Effector memory CD8-positive, alpha-beta T cell (primary cell): ENCODE measurements at regions not wholly inside any gene's neighbourhood (a gene's known extent, or its start where the extent isn't known, plus 50 kb on each side); places are given as distances from the start of the nearest gene placed in this dataset.
"Not testable (repeated sequence)": the region's sequence is repeated elsewhere in the genome, so short reads cannot be mapped to it uniquely, and the experiment has no call there.

Experiments
- ATAC-seq: fragments of 150-1000 bp; cut with Tn5 transposase; replicated peaks from 2 replicates; pipeline ENCODE4 v1.10.0; 2021; ENCODE audit warnings: mild to moderate bottlenecking, moderate library complexity
- DNase-seq, 3 experiments: peaks; one replicate each; pipeline ENCODE4 v3.0.0; 2021
- H3K27ac Mint-ChIP-seq, 2 donors: one replicate each; pipeline ENCODE4 v1.8.0; 2022; ENCODE audit warnings: mild to moderate bottlenecking in 2 of 2, mixed read lengths in 2 of 2, moderate library complexity in 2 of 2
- H3K27me3 Mint-ChIP-seq, 2 donors: one replicate each; pipeline ENCODE4 v1.8.0; 2022; ENCODE audit warnings: mixed read lengths in 2 of 2
- H3K36me3 Mint-ChIP-seq: one replicate; pipeline ENCODE4 v1.8.0; 2022; ENCODE audit warnings: mild to moderate bottlenecking, moderate library complexity, mixed read lengths; ENCODE audit not compliant: insufficient read depth
- H3K4me1 Mint-ChIP-seq, 2 donors: one replicate each; pipeline ENCODE4 v1.8.0; 2022; ENCODE audit warnings: low read depth in 2 of 2, mixed read lengths in 2 of 2
- H3K4me3 Mint-ChIP-seq, 2 donors: one replicate each; pipeline ENCODE4 v1.8.0; 2022; ENCODE audit warnings: mild to moderate bottlenecking in 2 of 2, mixed read lengths in 2 of 2, moderate library complexity in 2 of 2
- H3K9me3 Mint-ChIP-seq, 2 donors: one replicate each; pipeline ENCODE4 v1.8.0; 2022; ENCODE audit warnings: mixed read lengths in 2 of 2

- DNase-seq (no peak), ATAC-seq (no peak)
- Mint-ChIP-seq H3K9me3 (peaks cover 0 to 1% of the 10 kb centered on the region in 2 donors), H3K36me3 (peaks cover 3% of the 10 kb centered on the region), H3K27ac (no peak overlapping the region), H3K4me1 (no peaks in the 10 kb centered on the region), H3K27me3 (no peaks in the 10 kb centered on the region), H3K4me3 (no peak overlapping the region)
Measured at GRCh38 chr13:22880741-22881720, 299.7 kb upstream of the SGCG start.

- not testable (repeated sequence) for H3K4me1 Mint-ChIP-seq, DNase-seq, H3K27ac Mint-ChIP-seq, H3K4me3 Mint-ChIP-seq, H3K36me3 Mint-ChIP-seq, H3K27me3 Mint-ChIP-seq, ATAC-seq, H3K9me3 Mint-ChIP-seq
Measured at GRCh38 chr13:22881721-22882608, 298.8 kb upstream of the SGCG start.

- H3K27me3 Mint-ChIP-seq, result no peaks in the 10 kb centered on the region
Measured at GRCh38 chr13:22883262-22883840, 297.4 kb upstream of the SGCG start.

GRCh38 chr13:22883956-22884355 lies 296.8 kb upstream of the SGCG start:
- H3K27me3 Mint-ChIP-seq, result no peaks in the 10 kb centered on the region
- H3K36me3 Mint-ChIP-seq, result no peaks in the 10 kb centered on the region
- H3K9me3 Mint-ChIP-seq, result peaks cover 0 to 3% of the 10 kb centered on the region in 2 donors
- H3K4me1 Mint-ChIP-seq, result no peaks in the 10 kb centered on the region
- H3K27ac Mint-ChIP-seq, result no peak overlapping the region
- H3K4me3 Mint-ChIP-seq, result no peak overlapping the region
- no peak for DNase-seq
- no peak for ATAC-seq

More at GRCh38 chr13:22883262-22883840, 297.4 kb upstream of the SGCG start:
- Mint-ChIP-seq H3K36me3 (peaks cover 3% of the 10 kb centered on the region), H3K4me1 (no peaks in the 10 kb centered on the region), H3K4me3 (no peak overlapping the region), H3K9me3 (peaks cover 0 to 3% of the 10 kb centered on the region in 2 donors), H3K27ac (no peak overlapping the region)
- DNase-seq (no peak), ATAC-seq (no peak)

GRCh38 chr13:22886061-22886460 lies 294.7 kb upstream of the SGCG start:
- H3K9me3 Mint-ChIP-seq, H3K4me3 Mint-ChIP-seq, H3K27me3 Mint-ChIP-seq, H3K36me3 Mint-ChIP-seq, H3K4me1 Mint-ChIP-seq, H3K27ac Mint-ChIP-seq, ATAC-seq, DNase-seq: not testable (repeated sequence)

GRCh38 chr13:22889376-22889775 lies 291.4 kb upstream of the SGCG start:
- not testable (repeated sequence) for DNase-seq, H3K27me3 Mint-ChIP-seq, H3K27ac Mint-ChIP-seq, H3K4me1 Mint-ChIP-seq, ATAC-seq, H3K36me3 Mint-ChIP-seq, H3K4me3 Mint-ChIP-seq, H3K9me3 Mint-ChIP-seq

GRCh38 chr13:22893204-22893603 lies 287.6 kb upstream of the SGCG start:
- Mint-ChIP-seq H3K36me3 (no peaks in the 10 kb centered on the region), H3K4me1 (no peaks in the 10 kb centered on the region), H3K27ac (no peak overlapping the region), H3K9me3 (peaks cover 0 to 4% of the 10 kb centered on the region in 2 donors), H3K27me3 (no peaks in the 10 kb centered on the region), H3K4me3 (no peak overlapping the region)
- no peak for ATAC-seq
- no peak for DNase-seq

- no peak for ATAC-seq
Measured at GRCh38 chr13:22893777-22894176, 287.0 kb upstream of the SGCG start.

GRCh38 chr13:22897571-22898314 lies 283.0 kb upstream of the SGCG start:
- no peaks in the 10 kb centered on the region for H3K4me1 Mint-ChIP-seq
- no peaks in the 10 kb centered on the region for H3K36me3 Mint-ChIP-seq
- H3K9me3 Mint-ChIP-seq, result peaks cover 0 to 7% of the 10 kb centered on the region in 2 donors
- no peak overlapping the region for H3K4me3 Mint-ChIP-seq
- ATAC-seq, result no peak
- no peak overlapping the region for H3K27ac Mint-ChIP-seq
- H3K27me3 Mint-ChIP-seq, result no peaks in the 10 kb centered on the region
- DNase-seq, result no peak

More at GRCh38 chr13:22893777-22894176, 287.0 kb upstream of the SGCG start:
- Mint-ChIP-seq H3K4me3 (no peak overlapping the region), H3K36me3 (no peaks in the 10 kb centered on the region), H3K4me1 (no peaks in the 10 kb centered on the region), H3K9me3 (peaks cover 0 to 4% of the 10 kb centered on the region in 2 donors), H3K27ac (no peak overlapping the region), H3K27me3 (no peaks in the 10 kb centered on the region)
- no peak for DNase-seq

GRCh38 chr13:22900416-22900951 lies 280.3 kb upstream of the SGCG start:
- not testable (repeated sequence) for H3K27ac Mint-ChIP-seq, H3K9me3 Mint-ChIP-seq, ATAC-seq

GRCh38 chr13:22903301-22903700 lies 277.5 kb upstream of the SGCG start:
- no peak for DNase-seq
- H3K27me3 Mint-ChIP-seq, result peaks cover 0 to 11% of the 10 kb centered on the region in 2 donors
- H3K27ac Mint-ChIP-seq, result no peak overlapping the region
- no peaks in the 10 kb centered on the region for H3K4me1 Mint-ChIP-seq
- no peaks in the 10 kb centered on the region for H3K36me3 Mint-ChIP-seq
- no peak for ATAC-seq
- H3K4me3 Mint-ChIP-seq, result no peak overlapping the region
- peaks cover 0 to 2% of the 10 kb centered on the region in 2 donors for H3K9me3 Mint-ChIP-seq

More at GRCh38 chr13:22900416-22900951, 280.3 kb upstream of the SGCG start:
- H3K4me3 Mint-ChIP-seq, H3K4me1 Mint-ChIP-seq, H3K36me3 Mint-ChIP-seq, H3K27me3 Mint-ChIP-seq, DNase-seq: not testable (repeated sequence)

GRCh38 chr13:22903925-22904324 lies 276.9 kb upstream of the SGCG start:
- DNase-seq, result no peak
- Mint-ChIP-seq H3K27ac (no peak overlapping the region), H3K4me1 (no peaks in the 10 kb centered on the region), H3K4me3 (no peak overlapping the region), H3K27me3 (peaks cover 0 to 17% of the 10 kb centered on the region in 2 donors), H3K36me3 (no peaks in the 10 kb centered on the region), H3K9me3 (peaks cover 0 to 2% of the 10 kb centered on the region in 2 donors)
- no peak for ATAC-seq
